ENCODE measurements at regions not wholly inside any gene's neighbourhood (a gene's known extent, or its start where the extent isn't known, plus 50 kb on each side); places are given as distances from the start of the nearest gene placed in this dataset. TPM values are rescaled to one million over a fixed set of nuclear protein-coding genes. Genes with fewer than 3 reads are reported as not detected.

DNA sequence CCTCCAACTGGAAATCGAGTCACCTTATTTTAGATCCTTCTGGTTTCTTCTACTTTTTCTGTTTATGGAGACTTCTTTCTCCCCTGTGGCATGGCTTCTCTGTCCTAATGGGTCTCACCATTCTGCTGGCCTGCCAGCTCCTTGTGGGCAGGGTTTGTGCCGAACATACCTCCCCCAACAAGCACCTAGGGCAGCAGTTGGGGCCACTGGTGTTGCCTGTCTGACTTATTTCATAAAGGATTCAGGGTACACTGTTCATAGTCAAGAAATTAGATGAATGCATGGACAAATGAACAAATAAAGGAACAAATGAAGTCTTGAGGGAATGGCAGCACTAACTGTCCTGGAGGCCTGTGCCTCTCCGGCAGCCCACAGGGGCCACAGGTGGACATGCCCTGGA is 55.6 kb upstream of the DOCK1 start:
- Histone ChIP-seq H3K36me3 (no peaks in the 10 kb centered on the region), H3K9me3 (no peaks in the 10 kb centered on the region), H3K4me1 (no peaks in the 10 kb centered on the region), H3K27ac (no peak overlapping the region), H3K27me3 (no peaks in the 10 kb centered on the region), H3K4me3 (no peak overlapping the region)
- 90 to 94% methylated on average over 3 of the region's 3 CpGs for WGBS, 2 donors
- no peak for DNase-seq (ENCODE audit: low spot score in 2 of 2)
- TF ChIP-seq, protein P1, sequence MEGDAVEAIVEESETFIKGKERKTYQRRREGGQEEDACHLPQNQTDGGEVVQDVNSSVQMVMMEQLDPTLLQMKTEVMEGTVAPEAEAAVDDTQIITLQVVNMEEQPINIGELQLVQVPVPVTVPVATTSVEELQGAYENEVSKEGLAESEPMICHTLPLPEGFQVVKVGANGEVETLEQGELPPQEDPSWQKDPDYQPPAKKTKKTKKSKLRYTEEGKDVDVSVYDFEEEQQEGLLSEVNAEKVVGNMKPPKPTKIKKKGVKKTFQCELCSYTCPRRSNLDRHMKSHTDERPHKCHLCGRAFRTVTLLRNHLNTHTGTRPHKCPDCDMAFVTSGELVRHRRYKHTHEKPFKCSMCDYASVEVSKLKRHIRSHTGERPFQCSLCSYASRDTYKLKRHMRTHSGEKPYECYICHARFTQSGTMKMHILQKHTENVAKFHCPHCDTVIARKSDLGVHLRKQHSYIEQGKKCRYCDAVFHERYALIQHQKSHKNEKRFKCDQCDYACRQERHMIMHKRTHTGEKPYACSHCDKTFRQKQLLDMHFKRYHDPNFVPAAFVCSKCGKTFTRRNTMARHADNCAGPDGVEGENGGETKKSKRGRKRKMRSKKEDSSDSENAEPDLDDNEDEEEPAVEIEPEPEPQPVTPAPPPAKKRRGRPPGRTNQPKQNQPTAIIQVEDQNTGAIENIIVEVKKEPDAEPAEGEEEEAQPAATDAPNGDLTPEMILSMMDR (IDR thresholded peaks at IDR 0.05) = no peak
- TF ChIP-seq POLR2A (IDR thresholded peaks at IDR 0.05) = no peak
- TF ChIP-seq EP300 (IDR thresholded peaks at IDR 0.05) = no peak

- 75 to 78% methylated on average over 7 of the region's 7 CpGs for WGBS, 2 donors
- Histone ChIP-seq H3K4me1 (no peaks in the 10 kb centered on the region), H3K27me3 (no peaks in the 10 kb centered on the region), H3K36me3 (no peaks in the 10 kb centered on the region), H3K9me3 (peaks cover 0 to 4% (median 0%) of the 10 kb centered on the region in 4 donors), H3K27ac (no peak overlapping the region), H3K4me3 (no peak overlapping the region)
- TF ChIP-seq, protein P1 (IDR thresholded peaks at IDR 0.05) = no peak
- TF ChIP-seq POLR2A (IDR thresholded peaks at IDR 0.05) = no peak
- no peak for DNase-seq (ENCODE audit: low spot score in 2 of 2)
Observed at GRCh38 chr10:126851414-126852108, 53.7 kb upstream of the DOCK1 start.

DNA sequence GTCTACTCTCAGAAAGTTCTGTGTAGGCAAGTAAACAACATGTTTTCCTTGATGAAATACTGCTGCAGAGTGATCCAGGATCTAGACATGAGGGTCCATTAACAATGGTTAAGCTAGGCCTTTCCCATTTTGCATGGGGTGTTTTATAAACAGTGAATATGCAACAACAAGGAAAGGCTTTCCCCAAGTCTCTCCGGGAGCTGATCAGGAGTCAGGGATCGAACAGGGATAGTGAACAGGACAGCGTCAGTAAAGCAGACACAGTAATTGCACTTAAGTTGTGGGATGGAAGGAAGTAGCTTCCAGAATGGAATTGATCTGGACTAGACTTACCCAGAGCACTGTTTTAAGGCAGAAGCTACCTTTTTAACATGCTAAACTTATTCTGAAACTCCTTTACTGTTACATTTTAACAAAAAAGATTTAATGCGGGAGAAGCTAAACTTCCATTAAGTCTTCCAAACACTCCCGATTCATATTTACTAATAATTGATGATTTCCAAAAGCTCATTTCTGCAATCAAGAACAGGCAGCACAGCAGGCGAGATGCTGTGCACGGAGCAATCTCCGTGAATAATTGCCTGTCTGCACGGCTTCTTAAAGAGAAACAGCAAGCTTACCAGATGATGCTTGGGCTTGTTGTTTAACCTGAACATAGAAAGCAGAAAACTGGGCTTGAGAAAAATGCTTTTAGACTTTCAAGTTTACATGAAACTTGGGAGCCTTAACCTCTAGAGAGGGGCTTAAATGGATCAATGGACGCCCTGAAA is 50.3 kb upstream of the DOCK1 start:
- H3K27ac ChIP-seq = no peak overlapping the region
- no peak for TF ChIP-seq EP300 (IDR thresholded peaks at IDR 0.05)
- no peak for TF ChIP-seq POLR2A (IDR thresholded peaks at IDR 0.05)
- TF ChIP-seq, protein P1 (IDR thresholded peaks at IDR 0.05) = no peak
- 56 to 60% methylated on average over 10 of the region's 10 CpGs for WGBS, 2 donors

More for the DNA sequence above, 50.3 kb upstream of the DOCK1 start:
- Histone ChIP-seq H3K9me3 (peaks cover 0 to 11% (median 0%) of the 10 kb centered on the region in 4 donors), H3K27me3 (no peaks in the 10 kb centered on the region), H3K36me3 (no peaks in the 10 kb centered on the region), H3K4me3 (no peak overlapping the region), H3K4me1 (no peaks in the 10 kb centered on the region)
- DNase-seq (ENCODE audit: low spot score in 2 of 2) = no peak

Small RNA genes lying in the stretch of these regions (small RNA-seq; reads per million reads assigned to genes)
- not detected for gene RF00271

All from tibial nerve (tissue), 4 donors.